Liver (tissue), 8 donors: ENCODE measurements at regions not wholly inside any gene's neighbourhood (a gene's known extent, or its start where the extent isn't known, plus 50 kb on each side); places are given as distances from the start of the nearest gene placed in this dataset.
A peak's percentile ranks its signal among the peaks of the same experiment; 100 is the strongest.

ENCODE experiments used
- DNase-seq: peaks from one replicate; pipeline ENCODE4 v3.0.0-alpha.2; 2017; ENCODE audit warnings: low spot score
- H3K27ac ChIP-seq, 2 donors: one replicate each; pipeline ENCODE4 v1.7.0; 2013; ENCODE audit warnings: inconsistent platforms in 2 of 2, low read length in 2 of 2, control low read depth in 1 of 2, low read depth in 1 of 2, mild to moderate bottlenecking in 1 of 2
- H3K27me3 ChIP-seq, 4 donors: one replicate each; pipeline versions ENCODE4 v1.6.1 to v1.7.0; 2013; ENCODE audit warnings: low read length in 3 of 4, inconsistent platforms in 1 of 4, mild to moderate bottlenecking in 1 of 4, moderate library complexity in 1 of 4; ENCODE audit not compliant: control insufficient read depth in 4 of 4, insufficient read depth in 4 of 4
- H3K36me3 ChIP-seq, 4 donors: one replicate each; pipeline versions ENCODE4 v1.6.1 to v1.7.0; 2013; ENCODE audit warnings: low read length in 3 of 4, mild to moderate bottlenecking in 3 of 4, low read depth in 1 of 4, moderate library complexity in 1 of 4; ENCODE audit not compliant: control insufficient read depth in 4 of 4, insufficient read depth in 3 of 4
- H3K4me1 ChIP-seq, 4 donors: one replicate each; pipeline versions ENCODE4 v1.6.1 to v1.7.0; 2013; ENCODE audit warnings: low read length in 3 of 4, mild to moderate bottlenecking in 3 of 4, moderate library complexity in 1 of 4; ENCODE audit not compliant: control insufficient read depth in 4 of 4, insufficient read depth in 4 of 4
- H3K4me3 ChIP-seq, 3 donors: one replicate each; pipeline versions ENCODE4 v1.6.1 to v1.7.0; 2013; ENCODE audit warnings: low read length in 3 of 3, control low read depth in 1 of 3, low read depth in 1 of 3, mild to moderate bottlenecking in 1 of 3
- H3K9ac ChIP-seq, 2 donors: one replicate each; pipeline ENCODE4 v1.7.0; 2013; ENCODE audit warnings: low read length in 2 of 2, mild to moderate bottlenecking in 2 of 2, moderate library complexity in 2 of 2, control low read depth in 1 of 2, low read depth in 1 of 2
- H3K9me3 ChIP-seq, 4 donors: one replicate each; pipeline versions ENCODE4 v1.6.1 to v1.7.0; 2013; ENCODE audit warnings: low read length in 3 of 4; ENCODE audit not compliant: control insufficient read depth in 4 of 4
- EGR1 ChIP-seq, 2 donors: IDR thresholded peaks; 2 replicates each; pipeline ENCODE4 v1.6.1; 2016 to 2018; ENCODE audit warnings: antibody characterized with exemption in 2 of 2, low read depth in 2 of 2
- FOXA1 ChIP-seq: IDR thresholded peaks from 2 replicates; pipeline ENCODE4 v1.6.1; 2016; ENCODE audit warnings: antibody characterized with exemption
- FOXA2 ChIP-seq: IDR thresholded peaks from 2 replicates; pipeline ENCODE4 v1.6.1; 2016; ENCODE audit warnings: antibody characterized with exemption
- GABPA ChIP-seq, 2 donors: IDR thresholded peaks in 1 of 2; conservative IDR thresholded peaks in 1 of 2; 2 replicates each; pipeline ENCODE4 v1.6.1; 2016; ENCODE audit warnings: antibody characterized with exemption in 2 of 2, mild to moderate bottlenecking in 1 of 2, moderate library complexity in 1 of 2
- HNF4A ChIP-seq, 2 donors: conservative IDR thresholded peaks; 2 replicates each; pipeline ENCODE4 v1.6.1; 2016; ENCODE audit warnings: antibody characterized with exemption in 2 of 2, mild to moderate bottlenecking in 2 of 2
- HNF4G ChIP-seq: IDR thresholded peaks from 2 replicates; pipeline ENCODE4 v1.6.1; 2016; ENCODE audit warnings: antibody characterized with exemption
- JUND ChIP-seq, 2 donors: IDR thresholded peaks; 2 replicates each; pipeline ENCODE4 v1.6.1; 2016; ENCODE audit warnings: antibody characterized with exemption in 2 of 2
- NR2F2 ChIP-seq: IDR thresholded peaks from 2 replicates; pipeline ENCODE4 v1.6.1; 2016; ENCODE audit warnings: antibody characterized with exemption
- RAD21 ChIP-seq, 2 donors: IDR thresholded peaks; 2 replicates each; pipeline ENCODE4 v1.6.1; 2016; ENCODE audit warnings: antibody characterized with exemption in 2 of 2, mild to moderate bottlenecking in 2 of 2
- RXRA ChIP-seq, 2 donors: IDR thresholded peaks; 2 replicates each; pipeline ENCODE4 v1.6.1; 2017 to 2018; ENCODE audit warnings: antibody characterized with exemption in 2 of 2, mild to moderate bottlenecking in 1 of 2
- SP1 ChIP-seq: IDR thresholded peaks from 2 replicates; pipeline ENCODE4 v1.6.1; 2018; ENCODE audit warnings: antibody characterized with exemption, mild to moderate bottlenecking
- TAF1 ChIP-seq: conservative IDR thresholded peaks from 2 replicates; pipeline ENCODE4 v1.6.1; 2016; ENCODE audit warnings: antibody characterized with exemption, mild to moderate bottlenecking
- YY1 ChIP-seq: IDR thresholded peaks from 2 replicates; pipeline ENCODE4 v1.6.1; 2016; ENCODE audit warnings: antibody characterized with exemption, mild to moderate bottlenecking
- WGBS: extraction: QIAGEN DNeasy Blood & Tissue Kit; methylation state at CpG from one replicate; pipeline ENCODE4 v1.1.7; 2013; 5-methylcytosine and 5-hydroxymethylcytosine counted together
- TF ChIP-seq, protein P1 (sequence below): IDR thresholded peaks from 2 replicates; pipeline ENCODE4 v1.6.1; 2016; ENCODE audit warnings: antibody characterized with exemption, mild to moderate bottlenecking
- TF ChIP-seq, protein P2 (sequence below): IDR thresholded peaks from 2 replicates; pipeline ENCODE4 v1.6.1; 2016; ENCODE audit warnings: antibody characterized with exemption
- TF ChIP-seq, protein P3 (sequence below): IDR thresholded peaks from 2 replicates; pipeline ENCODE4 v1.6.1; 2016; ENCODE audit warnings: antibody characterized with exemption
- TF ChIP-seq, protein P4 (sequence below): fragments of 150-350 bp; IDR thresholded peaks from 2 replicates; pipeline ENCODE4 v1.5.1; 2017; ENCODE audit warnings: improper control_type of control experiment, low read depth, low read length; ENCODE audit not compliant: missing input control
- TF ChIP-seq, protein P5 (sequence below): IDR thresholded peaks from 2 replicates; pipeline ENCODE4 v1.6.1; 2016; ENCODE audit warnings: antibody characterized with exemption
- donor health status: healthy.
- donor health status: healthy.
- donor health status: healthy.
- donor health status: healthy.
- donor health status: healthy.

DNA sequence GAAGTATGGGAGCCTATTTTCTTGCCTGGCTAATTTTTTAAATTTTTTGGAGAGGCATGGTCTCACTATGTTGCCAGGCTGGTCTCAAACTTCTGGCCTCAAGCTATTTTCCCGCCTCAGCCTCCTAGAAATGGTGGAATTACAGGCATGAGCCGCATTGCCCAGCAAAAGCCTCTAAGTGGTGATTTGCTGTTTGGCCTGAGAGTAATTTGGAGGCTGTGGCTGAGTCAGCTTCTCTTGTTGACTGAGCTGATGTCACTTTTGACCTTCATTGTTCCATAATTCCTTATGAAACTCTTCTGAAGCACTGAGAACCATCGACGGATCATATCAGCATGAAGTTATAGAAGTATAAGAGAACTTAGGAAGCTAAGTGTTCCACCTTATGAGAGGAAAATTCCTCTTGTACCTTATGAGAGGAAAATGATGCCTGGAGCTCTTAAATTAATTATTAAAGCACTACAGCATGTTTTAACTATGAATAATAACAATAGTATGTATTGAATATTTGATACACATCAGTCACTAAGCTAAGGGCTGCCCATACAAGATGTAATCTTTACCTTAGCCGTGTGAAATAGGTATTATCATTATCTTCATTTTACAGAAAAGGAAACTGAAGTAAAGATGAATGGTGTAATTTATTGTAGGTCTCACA lies 220.8 kb upstream of the MON1B start:
- no peak overlapping the region for H3K27ac ChIP-seq
- no peaks in the 10 kb centered on the region for H3K36me3 ChIP-seq
- TF ChIP-seq EGR1 (IDR thresholded peaks at IDR 0.05; ENCODE audit: low read depth in 2 of 2), result no peak
- TF ChIP-seq, protein P1, sequence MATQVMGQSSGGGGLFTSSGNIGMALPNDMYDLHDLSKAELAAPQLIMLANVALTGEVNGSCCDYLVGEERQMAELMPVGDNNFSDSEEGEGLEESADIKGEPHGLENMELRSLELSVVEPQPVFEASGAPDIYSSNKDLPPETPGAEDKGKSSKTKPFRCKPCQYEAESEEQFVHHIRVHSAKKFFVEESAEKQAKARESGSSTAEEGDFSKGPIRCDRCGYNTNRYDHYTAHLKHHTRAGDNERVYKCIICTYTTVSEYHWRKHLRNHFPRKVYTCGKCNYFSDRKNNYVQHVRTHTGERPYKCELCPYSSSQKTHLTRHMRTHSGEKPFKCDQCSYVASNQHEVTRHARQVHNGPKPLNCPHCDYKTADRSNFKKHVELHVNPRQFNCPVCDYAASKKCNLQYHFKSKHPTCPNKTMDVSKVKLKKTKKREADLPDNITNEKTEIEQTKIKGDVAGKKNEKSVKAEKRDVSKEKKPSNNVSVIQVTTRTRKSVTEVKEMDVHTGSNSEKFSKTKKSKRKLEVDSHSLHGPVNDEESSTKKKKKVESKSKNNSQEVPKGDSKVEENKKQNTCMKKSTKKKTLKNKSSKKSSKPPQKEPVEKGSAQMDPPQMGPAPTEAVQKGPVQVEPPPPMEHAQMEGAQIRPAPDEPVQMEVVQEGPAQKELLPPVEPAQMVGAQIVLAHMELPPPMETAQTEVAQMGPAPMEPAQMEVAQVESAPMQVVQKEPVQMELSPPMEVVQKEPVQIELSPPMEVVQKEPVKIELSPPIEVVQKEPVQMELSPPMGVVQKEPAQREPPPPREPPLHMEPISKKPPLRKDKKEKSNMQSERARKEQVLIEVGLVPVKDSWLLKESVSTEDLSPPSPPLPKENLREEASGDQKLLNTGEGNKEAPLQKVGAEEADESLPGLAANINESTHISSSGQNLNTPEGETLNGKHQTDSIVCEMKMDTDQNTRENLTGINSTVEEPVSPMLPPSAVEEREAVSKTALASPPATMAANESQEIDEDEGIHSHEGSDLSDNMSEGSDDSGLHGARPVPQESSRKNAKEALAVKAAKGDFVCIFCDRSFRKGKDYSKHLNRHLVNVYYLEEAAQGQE, result no peak
- TF ChIP-seq, protein P2, sequence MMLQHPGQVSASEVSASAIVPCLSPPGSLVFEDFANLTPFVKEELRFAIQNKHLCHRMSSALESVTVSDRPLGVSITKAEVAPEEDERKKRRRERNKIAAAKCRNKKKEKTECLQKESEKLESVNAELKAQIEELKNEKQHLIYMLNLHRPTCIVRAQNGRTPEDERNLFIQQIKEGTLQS, result no peak
- TF ChIP-seq FOXA2, result peak; percentile 23
- TF ChIP-seq FOXA1, result peak; percentile 19
- TF ChIP-seq, protein P3, sequence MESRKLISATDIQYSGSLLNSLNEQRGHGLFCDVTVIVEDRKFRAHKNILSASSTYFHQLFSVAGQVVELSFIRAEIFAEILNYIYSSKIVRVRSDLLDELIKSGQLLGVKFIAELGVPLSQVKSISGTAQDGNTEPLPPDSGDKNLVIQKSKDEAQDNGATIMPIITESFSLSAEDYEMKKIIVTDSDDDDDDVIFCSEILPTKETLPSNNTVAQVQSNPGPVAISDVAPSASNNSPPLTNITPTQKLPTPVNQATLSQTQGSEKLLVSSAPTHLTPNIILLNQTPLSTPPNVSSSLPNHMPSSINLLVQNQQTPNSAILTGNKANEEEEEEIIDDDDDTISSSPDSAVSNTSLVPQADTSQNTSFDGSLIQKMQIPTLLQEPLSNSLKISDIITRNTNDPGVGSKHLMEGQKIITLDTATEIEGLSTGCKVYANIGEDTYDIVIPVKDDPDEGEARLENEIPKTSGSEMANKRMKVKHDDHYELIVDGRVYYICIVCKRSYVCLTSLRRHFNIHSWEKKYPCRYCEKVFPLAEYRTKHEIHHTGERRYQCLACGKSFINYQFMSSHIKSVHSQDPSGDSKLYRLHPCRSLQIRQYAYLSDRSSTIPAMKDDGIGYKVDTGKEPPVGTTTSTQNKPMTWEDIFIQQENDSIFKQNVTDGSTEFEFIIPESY, result no peak
- no peak for TF ChIP-seq TAF1
- peak in 1 of 2 donors; percentile 22 for TF ChIP-seq JUND (IDR thresholded peaks at IDR 0.05)
- no peak for TF ChIP-seq YY1
- H3K4me1 ChIP-seq, result peaks cover 0 to 4% (median 0%) of the 10 kb centered on the region in 4 donors
- 82% methylated on average over 5 of the region's 5 CpGs for WGBS
- H3K27me3 ChIP-seq, result no peaks in the 10 kb centered on the region
- no peaks in the 10 kb centered on the region for H3K9me3 ChIP-seq
- no peak overlapping the region for H3K9ac ChIP-seq
- no peak for DNase-seq
- no peak overlapping the region for H3K4me3 ChIP-seq

DNA sequence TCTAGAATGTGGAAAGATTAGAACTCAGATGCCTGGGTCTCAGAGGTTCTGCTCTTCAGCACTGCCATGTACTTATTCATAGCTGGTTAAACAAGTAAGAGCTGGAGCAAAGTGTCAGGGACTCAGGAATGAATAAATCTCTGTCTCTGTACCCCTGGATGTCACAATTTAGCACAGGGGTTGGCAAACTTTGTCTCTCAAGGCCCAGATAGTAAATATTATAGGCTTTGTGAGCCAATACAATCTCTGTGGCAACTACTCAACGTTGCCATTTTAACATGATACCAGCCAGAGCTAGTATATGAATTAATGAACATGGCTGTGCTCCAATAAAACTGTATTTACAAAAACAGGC lies 220.3 kb upstream of the MON1B start:
- no peak overlapping the region for H3K27ac ChIP-seq

More for the DNA sequence above, 220.3 kb upstream of the MON1B start:
- TF ChIP-seq HNF4G (no peak), EGR1 (IDR thresholded peaks at IDR 0.05; ENCODE audit: low read depth in 2 of 2) (no peak), HNF4A (conservative IDR thresholded peaks at IDR 0.05) (peak; percentile 34 to 77), RXRA (IDR thresholded peaks at IDR 0.05) (peak in 1 of 2 donors; percentile 63), SP1 (no peak), JUND (IDR thresholded peaks at IDR 0.05) (peak in 1 of 2 donors; percentile 65), TAF1 (no peak), NR2F2 (no peak), RAD21 (IDR thresholded peaks at IDR 0.05) (peak in 1 of 2 donors; percentile 37), FOXA2 (peak; percentile 24), YY1 (peak; percentile 76), GABPA (IDR thresholded peaks at IDR 0.05 in 1 of 2, conservative IDR thresholded peaks at IDR 0.05 in 1 of 2) (no peak)
- TF ChIP-seq, protein P1, result no peak
- TF ChIP-seq, protein P4, sequence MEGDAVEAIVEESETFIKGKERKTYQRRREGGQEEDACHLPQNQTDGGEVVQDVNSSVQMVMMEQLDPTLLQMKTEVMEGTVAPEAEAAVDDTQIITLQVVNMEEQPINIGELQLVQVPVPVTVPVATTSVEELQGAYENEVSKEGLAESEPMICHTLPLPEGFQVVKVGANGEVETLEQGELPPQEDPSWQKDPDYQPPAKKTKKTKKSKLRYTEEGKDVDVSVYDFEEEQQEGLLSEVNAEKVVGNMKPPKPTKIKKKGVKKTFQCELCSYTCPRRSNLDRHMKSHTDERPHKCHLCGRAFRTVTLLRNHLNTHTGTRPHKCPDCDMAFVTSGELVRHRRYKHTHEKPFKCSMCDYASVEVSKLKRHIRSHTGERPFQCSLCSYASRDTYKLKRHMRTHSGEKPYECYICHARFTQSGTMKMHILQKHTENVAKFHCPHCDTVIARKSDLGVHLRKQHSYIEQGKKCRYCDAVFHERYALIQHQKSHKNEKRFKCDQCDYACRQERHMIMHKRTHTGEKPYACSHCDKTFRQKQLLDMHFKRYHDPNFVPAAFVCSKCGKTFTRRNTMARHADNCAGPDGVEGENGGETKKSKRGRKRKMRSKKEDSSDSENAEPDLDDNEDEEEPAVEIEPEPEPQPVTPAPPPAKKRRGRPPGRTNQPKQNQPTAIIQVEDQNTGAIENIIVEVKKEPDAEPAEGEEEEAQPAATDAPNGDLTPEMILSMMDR, result no peak
- TF ChIP-seq, protein P3, result peak; percentile 33
- TF ChIP-seq, protein P5, sequence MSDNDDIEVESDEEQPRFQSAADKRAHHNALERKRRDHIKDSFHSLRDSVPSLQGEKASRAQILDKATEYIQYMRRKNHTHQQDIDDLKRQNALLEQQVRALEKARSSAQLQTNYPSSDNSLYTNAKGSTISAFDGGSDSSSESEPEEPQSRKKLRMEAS, result peak; percentile 17
- H3K4me3 ChIP-seq, result no peak overlapping the region
- DNase-seq, result no peak
- peaks cover 0 to 4% (median 0%) of the 10 kb centered on the region in 4 donors for H3K4me1 ChIP-seq
- 18% methylated on average over 1 of the region's 1 CpG for WGBS
- no peaks in the 10 kb centered on the region for H3K36me3 ChIP-seq
- no peak overlapping the region for H3K9ac ChIP-seq
- no peaks in the 10 kb centered on the region for H3K27me3 ChIP-seq
- H3K9me3 ChIP-seq, result no peaks in the 10 kb centered on the region
